K562 (cell line): ENCODE measurements at regions not wholly inside any gene's neighbourhood (a gene's known extent, or its start where the extent isn't known, plus 50 kb on each side); places are given as distances from the start of the nearest gene placed in this dataset.
A peak's percentile ranks its signal among the peaks of the same experiment; 100 is the strongest.

Experiments used
- ATAC-seq: fragments of 200-7000 bp; cut with Tn5 transposase; 3 replicates; pipeline ENCODE4 v1.9.1; 2020; ENCODE audit warnings: moderate library complexity
- BruUV-seq: library from RNA; stranded (reverse); fragments of 400-500 nt; replicated peaks from 2 replicates; lab custom pipeline; 2021; lab: Mats Ljungman, UMichigan
- CTCF ChIA-PET: fragments of 300-600 bp; formaldehyde crosslinking; extraction: SDS; loops from one replicate; lab custom pipeline; 2021; ENCODE audit warnings: low intra/inter-chr PET ratio; lab: Yijun Ruan, JAX
- POLR2A ChIA-PET: fragments of 300-600, 350-650 bp; sonication (Branson Sonifier 250); formaldehyde crosslinking; extraction: SDS; loops from one replicate; lab custom pipeline; 2021; ENCODE audit warnings: antibody characterized with exemption, inconsistent platforms; lab: Yijun Ruan, JAX
- DNase-seq, 4 experiments: peaks; one replicate each; pipeline versions ENCODE4 v3.0.0 to v3.0.0-alpha.2; 2011 to 2018; ENCODE audit warnings: low spot score in 3 of 4, mixed read lengths in 3 of 4; ENCODE audit errors: extremely low read depth in 1 of 4
- FAIRE-seq: peaks from 2 replicates; lab custom pipeline; 2011; peaks lifted over from hg19 to GRCh38; lab: Jason Lieb, UNC
- H2AFZ ChIP-seq: 2 replicates; pipeline ENCODE4 v1.6.0; 2011; ENCODE audit warnings: low read depth, low read length, control low read depth, inconsistent platforms
- H3K27ac ChIP-seq: fragments of 200-600 bp; 3 replicates; pipeline ENCODE4 v1.8.0; 2011; ENCODE audit warnings: low read depth, mild to moderate bottlenecking, control low read depth, inconsistent platforms, low read length, moderate library complexity, mixed read lengths; ENCODE audit errors: extremely low read depth
- H3K27me3 ChIP-seq, 2 experiments: fragments of 300-600 bp in 1 of 2; 2 replicates in 1 of 2; 3 replicates in 1 of 2; pipeline versions ENCODE4 v1.6.0 to v1.8.0; 2011; ENCODE audit warnings: inconsistent platforms in 2 of 2, low read length in 2 of 2, mild to moderate bottlenecking in 1 of 2, mixed read lengths in 1 of 2, moderate library complexity in 1 of 2; ENCODE audit not compliant: control insufficient read depth in 2 of 2, insufficient read depth in 2 of 2
- H3K36me3 ChIP-seq: fragments of 300-600 bp; 3 replicates; pipeline ENCODE4 v1.8.0; 2011; ENCODE audit warnings: mild to moderate bottlenecking, low read length, inconsistent platforms; ENCODE audit not compliant: control insufficient read depth, insufficient read depth
- H3K4me1 ChIP-seq, 2 experiments: fragments of 200-600 bp in 1 of 2; replicated peaks in 1 of 2; 2 replicates in 1 of 2; 3 replicates in 1 of 2; pipeline versions ENCODE4 v1.5.1 to v1.8.0; 2011; ENCODE audit warnings: inconsistent platforms in 2 of 2, low read length in 2 of 2, mild to moderate bottlenecking in 1 of 2, mixed read lengths in 1 of 2, moderate library complexity in 1 of 2; ENCODE audit not compliant: control insufficient read depth in 2 of 2, insufficient read depth in 2 of 2
- H3K4me2 ChIP-seq: 2 replicates; pipeline ENCODE4 v1.6.1; 2011; ENCODE audit warnings: low read length, control low read depth, inconsistent platforms, mixed read lengths; ENCODE audit not compliant: insufficient read depth
- H3K4me3 ChIP-seq: fragments of 200-600 bp; sonication (generic), shearing (Covaris generic); 2 replicates; pipeline ENCODE4 v1.5.1; 2016; ENCODE audit warnings: control low read depth, inconsistent platforms
- H3K79me2 ChIP-seq: fragments of 200-600 bp; 3 replicates; pipeline ENCODE4 v1.8.0; 2011; ENCODE audit warnings: low read length, inconsistent platforms; ENCODE audit not compliant: control insufficient read depth, insufficient read depth
- H3K9ac ChIP-seq, 2 experiments: 2 replicates each; pipeline versions ENCODE4 v1.6.0 to v1.6.1; 2011; ENCODE audit warnings: low read depth in 2 of 2, low read length in 2 of 2, control low read depth in 1 of 2, inconsistent platforms in 1 of 2, mild to moderate bottlenecking in 1 of 2, mixed read lengths in 1 of 2; ENCODE audit not compliant: insufficient read depth in 1 of 2
- H3K9me1 ChIP-seq: one replicate; pipeline ENCODE4 v1.6.0; 2011; ENCODE audit warnings: inconsistent platforms, mild to moderate bottlenecking, low read length, moderate library complexity; ENCODE audit not compliant: control insufficient read depth, insufficient read depth
- H3K9me3 ChIP-seq: replicated peaks from 2 replicates; pipeline ENCODE4 v1.5.1; 2011; ENCODE audit warnings: low read depth, low read length, inconsistent platforms; ENCODE audit not compliant: control insufficient read depth, insufficient read depth
- H4K20me1 ChIP-seq: replicated peaks from 2 replicates; pipeline ENCODE4 v1.6.1; 2011; ENCODE audit warnings: low read length, inconsistent platforms, mixed read lengths; ENCODE audit not compliant: control insufficient read depth, insufficient read depth
- C11orf30 ChIP-seq: fragments of 450-650 bp; IDR thresholded peaks from 2 replicates; pipeline ENCODE4 v1.6.1; 2016; ENCODE audit warnings: low read depth, mild to moderate bottlenecking
- TEAD2 ChIP-seq: fragments of 450-650 bp; IDR thresholded peaks from 2 replicates; pipeline ENCODE4 v1.6.1; 2016; ENCODE audit warnings: missing genetic modification characterization, control low read depth, missing compliant biosample characterization
- ZNF316 ChIP-seq: fragments of 450-650 bp; IDR thresholded peaks from 2 replicates; pipeline ENCODE4 v1.6.1; 2016
- ZNF589 ChIP-seq: fragments of 200-800 bp; sonication (Bioruptor generic); IDR thresholded peaks from 2 replicates; pipeline ENCODE4 v1.6.1; 2016; ENCODE audit warnings: low read depth, missing genetic modification characterization, missing compliant biosample characterization
- WGBS: fragments of 100-300 bp; shearing (Covaris generic); methylation state at CpG from one replicate; pipeline ENCODE4 v1.1.6; 2016; ENCODE audit warnings: low coverage, mixed read lengths; ENCODE audit not compliant: insufficient coverage; ENCODE audit errors: missing lambda C conversion rate; 5-methylcytosine and 5-hydroxymethylcytosine counted together
- in situ Hi-C: fragments of 300-500 bp; cut with MboI; formaldehyde crosslinking; loops from 4 replicates; pipeline ENCODE4 v1.15.0; 2018; ENCODE audit warnings: inconsistent platforms, mixed read lengths
- intact Hi-C: fragments of 100-400 bp; cut with micrococcal nuclease; formaldehyde crosslinking; loops from 2 replicates; pipeline ENCODE4 v1.14.2; 2022
- TF ChIP-seq, protein P1 (sequence below), 2 experiments: fragments of 450-650 bp; conservative IDR thresholded peaks; 2 replicates each; pipeline ENCODE4 v1.6.1; 2017; ENCODE audit warnings: mild to moderate bottlenecking in 2 of 2, moderate library complexity in 2 of 2
- TF ChIP-seq, protein P2 (sequence below): fragments of 200-800 bp; sonication (Bioruptor generic); IDR thresholded peaks from 2 replicates; pipeline ENCODE4 v1.6.1; 2017; ENCODE audit warnings: missing genetic modification characterization, missing compliant biosample characterization

DNA sequence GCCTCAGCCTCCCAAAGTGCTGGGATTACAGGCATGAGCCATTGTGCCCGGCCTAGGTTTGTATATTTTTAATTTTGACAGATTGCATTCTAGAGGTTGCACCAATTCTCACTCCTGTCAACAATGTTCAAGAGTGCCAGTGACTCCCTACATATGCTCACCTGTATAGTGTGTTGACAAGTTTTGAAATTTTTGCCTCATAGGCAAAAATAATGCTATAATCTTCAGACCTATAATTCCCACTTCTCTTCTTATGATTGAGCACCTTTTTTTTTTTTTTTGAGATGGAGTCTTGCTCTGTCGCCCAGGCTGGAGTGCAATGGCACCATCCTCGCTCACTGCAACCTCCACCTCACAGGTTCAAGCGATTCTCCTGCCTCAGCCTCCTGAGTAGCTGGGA, 139.7 kb downstream of the EVX1 start:
- BruUV-seq = no TSS peak
- no peak overlapping the region for H3K9ac ChIP-seq
- no peaks in the 10 kb centered on the region for H3K9me1 ChIP-seq
- no peaks in the 10 kb centered on the region for H3K9me3 ChIP-seq
- TF ChIP-seq, protein P1, sequence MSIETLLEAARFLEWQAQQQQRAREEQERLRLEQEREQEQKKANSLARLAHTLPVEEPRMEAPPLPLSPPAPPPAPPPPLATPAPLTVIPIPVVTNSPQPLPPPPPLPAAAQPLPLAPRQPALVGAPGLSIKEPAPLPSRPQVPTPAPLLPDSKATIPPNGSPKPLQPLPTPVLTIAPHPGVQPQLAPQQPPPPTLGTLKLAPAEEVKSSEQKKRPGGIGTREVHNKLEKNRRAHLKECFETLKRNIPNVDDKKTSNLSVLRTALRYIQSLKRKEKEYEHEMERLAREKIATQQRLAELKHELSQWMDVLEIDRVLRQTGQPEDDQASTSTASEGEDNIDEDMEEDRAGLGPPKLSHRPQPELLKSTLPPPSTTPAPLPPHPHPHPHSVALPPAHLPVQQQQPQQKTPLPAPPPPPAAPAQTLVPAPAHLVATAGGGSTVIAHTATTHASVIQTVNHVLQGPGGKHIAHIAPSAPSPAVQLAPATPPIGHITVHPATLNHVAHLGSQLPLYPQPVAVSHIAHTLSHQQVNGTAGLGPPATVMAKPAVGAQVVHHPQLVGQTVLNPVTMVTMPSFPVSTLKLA (conservative IDR thresholded peaks at IDR 0.05) = no peak
- TF ChIP-seq ZNF316 (peak; percentile 69), C11orf30 (peak; percentile 19; the same call in 1 of the 2 replicates)
- no peak overlapping the region for H3K4me2 ChIP-seq
- no peaks in the 10 kb centered on the region for H4K20me1 ChIP-seq
- ChIA-PET POLR2A (interaction anchor here (0.7 kb wide), 1 partner anchor 1377 kb away, joined by 5 read pairs; no protein-coding TSS in a partner anchor), CTCF (no interaction called here)
- no peak for DNase-seq
- no peak for ATAC-seq
- H3K27me3 ChIP-seq = no peaks in the 10 kb centered on the region
- no peaks in the 10 kb centered on the region for H3K4me1 ChIP-seq
- no peak for FAIRE-seq
- H3K27ac ChIP-seq = no peak overlapping the region
- H3K4me3 ChIP-seq = no peak overlapping the region
- H2AFZ ChIP-seq = no peak overlapping the region
- WGBS = 3% methylated on average over 3 of the region's 4 CpGs
- intact Hi-C loops = loop anchor here (10.0 kb wide), 1 partner anchor 192 kb away; no protein-coding TSS in a partner anchor
- H3K79me2 ChIP-seq = no peaks in the 10 kb centered on the region
- H3K36me3 ChIP-seq = no peaks in the 10 kb centered on the region
- in situ Hi-C loops = no loop called here

DNA sequence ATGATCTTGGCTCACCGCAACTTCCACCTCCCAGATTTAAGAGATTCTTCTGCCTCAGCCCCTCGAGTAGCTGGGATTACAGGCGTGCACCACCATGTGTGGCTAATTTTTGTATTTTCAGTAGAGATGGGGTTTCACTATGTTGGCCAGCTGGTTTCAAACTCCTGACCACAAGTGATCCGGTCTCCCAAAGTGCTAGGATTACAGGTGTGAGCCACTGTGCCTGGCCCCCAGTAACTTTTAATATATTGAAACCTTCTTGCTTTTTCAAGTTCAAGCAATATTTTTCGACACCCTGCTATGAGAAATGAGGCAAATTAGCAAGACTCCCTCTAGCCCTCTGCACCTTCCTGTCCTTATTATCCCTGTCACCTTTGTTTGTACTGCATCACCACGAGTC, 144.0 kb downstream of the EVX1 start:
- H3K4me3 ChIP-seq = no peak overlapping the region
- ChIA-PET POLR2A (interaction anchor here (0.6 kb wide), 1 partner anchor 1930 kb away, joined by 3 read pairs; no protein-coding TSS in a partner anchor), CTCF (no interaction called here)
- ATAC-seq = no peak
- H3K4me1 ChIP-seq = no peaks in the 10 kb centered on the region
- no peak overlapping the region for H2AFZ ChIP-seq
- no peak overlapping the region for H3K4me2 ChIP-seq
- no peaks in the 10 kb centered on the region for H3K9me3 ChIP-seq
- intact Hi-C loops = loop anchor here (10.0 kb wide), 1 partner anchor 188 kb away; no protein-coding TSS in a partner anchor
- no TSS peak for BruUV-seq
- no peaks in the 10 kb centered on the region for H3K27me3 ChIP-seq
- H3K36me3 ChIP-seq = no peaks in the 10 kb centered on the region
- no peak overlapping the region for H3K27ac ChIP-seq
- H3K9ac ChIP-seq = no peak overlapping the region
- in situ Hi-C loops = no loop called here
- H3K9me1 ChIP-seq = no peaks in the 10 kb centered on the region
- DNase-seq = no peak
- no peak for FAIRE-seq
- H3K79me2 ChIP-seq = no peaks in the 10 kb centered on the region
- WGBS = 28% methylated on average over 6 of the region's 6 CpGs
- no peaks in the 10 kb centered on the region for H4K20me1 ChIP-seq
- TF ChIP-seq, protein P2, sequence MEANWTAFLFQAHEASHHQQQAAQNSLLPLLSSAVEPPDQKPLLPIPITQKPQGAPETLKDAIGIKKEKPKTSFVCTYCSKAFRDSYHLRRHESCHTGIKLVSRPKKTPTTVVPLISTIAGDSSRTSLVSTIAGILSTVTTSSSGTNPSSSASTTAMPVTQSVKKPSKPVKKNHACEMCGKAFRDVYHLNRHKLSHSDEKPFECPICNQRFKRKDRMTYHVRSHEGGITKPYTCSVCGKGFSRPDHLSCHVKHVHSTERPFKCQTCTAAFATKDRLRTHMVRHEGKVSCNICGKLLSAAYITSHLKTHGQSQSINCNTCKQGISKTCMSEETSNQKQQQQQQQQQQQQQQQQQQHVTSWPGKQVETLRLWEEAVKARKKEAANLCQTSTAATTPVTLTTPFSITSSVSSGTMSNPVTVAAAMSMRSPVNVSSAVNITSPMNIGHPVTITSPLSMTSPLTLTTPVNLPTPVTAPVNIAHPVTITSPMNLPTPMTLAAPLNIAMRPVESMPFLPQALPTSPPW = no peak
- TF ChIP-seq TEAD2 (no peak), ZNF589 (CRISPR knock-in tag) (no peak)
